HG02610 (cell line): ENCODE measurements at regions not wholly inside any gene's neighbourhood (a gene's known extent, or its start where the extent isn't known, plus 50 kb on each side); places are given as distances from the start of the nearest gene placed in this dataset.
"Not testable (repeated sequence)": the region's sequence is repeated elsewhere in the genome, so short reads cannot be mapped to it uniquely, and the experiment has no call there.

Source experiments
- ATAC-seq: cut with Tn5 transposase; IDR thresholded peaks from one replicate; pipeline ENCODE4 v1.9.1; 2021; ENCODE audit warnings: mild to moderate bottlenecking, moderate library complexity; ENCODE audit not compliant: unreplicated experiment

DNA sequence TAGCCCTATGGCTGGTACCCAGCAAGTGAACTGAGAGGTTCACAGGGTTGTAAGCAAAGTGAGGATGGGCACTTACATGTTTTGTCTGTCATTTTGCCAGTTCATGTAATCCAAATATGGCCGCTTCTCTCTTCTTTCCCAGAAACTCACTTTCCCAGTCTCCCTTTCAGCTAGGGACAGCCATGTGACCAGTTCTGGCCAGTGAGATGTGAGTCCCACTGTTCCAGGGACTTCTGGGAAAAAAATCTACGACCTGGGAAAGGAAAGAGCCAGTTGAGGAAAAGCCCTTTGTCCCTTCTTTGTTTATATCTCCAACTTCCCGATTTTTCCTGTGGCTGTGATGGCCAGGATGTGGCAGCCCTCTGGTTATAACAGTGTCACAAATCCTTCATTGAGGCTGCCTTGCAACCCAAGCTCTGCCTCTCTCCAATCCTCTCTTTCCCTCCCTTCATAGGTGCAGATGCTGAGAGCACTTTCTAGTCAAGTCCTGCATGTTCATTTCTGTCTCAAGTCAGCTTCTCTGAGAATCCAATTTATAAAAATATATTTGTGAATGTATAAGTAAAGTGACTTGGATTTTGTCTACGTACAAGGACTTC is 148.6 kb upstream of the ZFP64 start:
- no peak for ATAC-seq

DNA sequence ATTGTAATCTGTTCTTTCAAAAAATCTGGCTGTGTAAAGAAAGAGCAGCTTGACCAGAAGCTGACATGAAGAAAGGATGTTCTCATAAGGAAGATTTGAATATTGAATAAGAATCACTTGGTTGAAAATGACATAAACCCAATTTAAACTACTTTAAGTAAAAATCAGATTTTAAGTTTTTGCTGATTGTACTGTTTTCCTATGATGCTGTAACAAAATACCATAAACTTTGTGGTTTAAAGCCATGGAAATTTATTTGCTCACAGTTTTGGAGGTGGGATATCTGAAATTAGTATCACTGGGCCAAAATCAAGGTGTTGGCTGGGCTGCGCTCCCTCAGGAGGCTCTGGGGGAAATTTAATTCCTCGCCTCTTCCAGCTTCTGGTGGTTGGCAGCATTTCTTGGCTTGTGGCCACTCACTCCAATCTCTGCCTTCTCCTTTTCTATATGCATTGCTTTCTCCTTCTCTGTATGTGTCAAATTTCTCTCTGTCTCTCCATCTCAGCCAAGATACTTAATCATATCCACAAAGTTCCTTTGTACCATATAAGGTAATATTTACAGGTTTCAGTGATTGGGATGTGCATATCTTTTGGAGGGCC is 141.2 kb upstream of the ZFP64 start:
- ATAC-seq: no peak

DNA sequence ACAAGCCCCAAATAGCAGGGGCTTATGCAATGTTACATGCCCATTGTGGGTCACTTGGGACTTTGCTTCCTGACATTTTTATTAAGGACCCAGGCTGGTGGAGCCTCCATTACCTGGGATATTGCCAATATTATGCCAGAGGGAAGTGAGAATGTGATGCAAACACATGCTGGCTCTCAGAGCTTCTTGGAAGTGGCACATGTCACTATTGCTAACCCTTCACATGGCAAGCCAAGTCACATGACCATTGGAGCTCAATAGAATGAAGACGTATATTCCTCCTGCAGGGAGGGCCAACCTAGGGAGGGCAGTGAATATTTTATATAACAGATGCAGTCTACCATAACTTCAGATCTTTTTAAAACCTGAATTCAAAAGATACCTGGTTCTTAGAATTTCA is 140.7 kb upstream of the ZFP64 start:
- ATAC-seq: no peak

DNA sequence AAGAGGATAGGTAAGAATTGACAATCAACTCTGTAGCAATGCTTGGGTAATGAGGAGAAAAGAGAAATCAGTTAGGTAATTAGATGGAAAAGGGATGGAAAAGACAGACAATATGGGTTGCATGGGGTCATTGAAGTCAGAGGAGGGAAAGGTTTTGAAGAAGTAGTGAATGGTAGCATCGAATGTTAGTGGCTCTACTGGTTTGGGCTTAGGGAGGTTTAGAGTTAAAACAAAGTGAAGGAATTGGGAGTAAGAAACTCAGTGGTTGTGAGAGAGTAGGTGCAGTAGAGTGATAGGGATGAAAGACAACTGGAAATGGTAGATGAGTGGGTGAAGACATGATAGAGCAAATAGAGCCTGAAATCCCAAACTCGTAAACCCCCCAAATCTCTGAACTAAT is 140.1 kb upstream of the ZFP64 start:
- ATAC-seq: no peak

DNA sequence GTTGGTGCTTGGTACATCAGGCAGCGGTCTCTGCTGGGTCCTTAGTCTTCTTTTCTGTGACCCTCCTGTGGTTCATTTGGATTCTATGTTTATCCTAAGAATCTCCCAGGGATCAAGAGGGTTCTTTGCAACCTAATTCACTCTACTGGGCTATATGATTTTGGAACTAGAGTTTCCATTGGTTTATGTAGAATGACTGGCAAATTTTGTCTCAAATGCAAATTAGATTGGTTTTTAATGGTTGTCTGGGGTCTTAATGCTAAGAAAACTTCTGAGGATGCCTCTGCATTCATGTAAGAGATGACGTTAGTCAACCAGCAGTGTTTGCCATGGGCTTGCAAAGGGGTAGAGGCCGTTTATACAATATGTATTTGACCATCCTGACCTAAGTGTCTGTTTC is 129.8 kb upstream of the ZFP64 start:
- ATAC-seq: no peak

DNA sequence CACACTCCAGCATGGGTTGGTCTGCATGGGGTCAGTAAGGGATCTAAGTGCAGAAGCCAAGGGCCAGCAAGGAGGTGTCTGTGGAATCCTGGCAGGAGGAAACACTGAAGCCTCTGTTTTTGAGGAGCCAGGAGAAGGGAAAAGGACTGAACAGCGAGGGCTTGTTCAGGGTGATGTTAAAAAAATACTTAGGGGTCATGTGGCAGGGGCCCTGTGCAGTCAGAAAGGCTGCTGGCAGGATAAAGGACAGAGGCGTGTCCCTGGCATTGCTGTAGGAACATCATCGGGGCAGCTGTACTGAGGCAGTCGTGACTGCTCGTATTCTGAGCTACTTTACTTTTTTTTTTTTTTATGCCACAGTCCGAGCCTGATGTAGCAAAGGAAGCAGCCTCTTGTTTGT is 127.1 kb upstream of the ZFP64 start:
- no peak for ATAC-seq

DNA sequence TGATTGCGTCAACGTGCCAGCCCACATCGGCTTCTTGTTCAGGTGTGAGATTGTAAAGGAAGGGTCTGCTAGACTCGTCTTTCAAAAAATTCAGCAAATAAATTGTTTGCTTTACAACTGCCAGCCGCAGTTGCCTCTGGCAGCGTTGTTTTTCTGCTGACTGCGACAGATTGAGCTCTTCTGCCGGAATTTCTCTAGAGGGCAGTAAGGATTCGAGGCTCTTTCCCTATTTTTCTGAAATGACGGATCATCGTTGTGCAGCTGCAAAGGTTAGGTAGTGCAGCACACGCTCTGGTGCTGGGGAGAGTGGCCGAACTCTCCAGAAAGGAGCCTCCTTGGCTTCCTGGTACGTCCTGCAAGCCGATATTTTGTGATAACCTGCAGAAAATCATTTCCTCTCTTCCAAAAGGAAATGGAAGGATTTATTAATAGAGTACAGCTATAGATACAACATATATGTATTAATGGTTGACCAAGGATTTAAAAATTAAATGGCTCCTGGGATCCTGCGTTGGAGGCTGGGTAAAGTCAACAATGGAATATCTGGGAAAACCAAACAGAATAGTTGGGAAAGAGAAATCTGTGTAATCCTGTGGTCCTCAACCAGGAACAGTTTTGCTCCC is 121.9 kb upstream of the ZFP64 start:
- ATAC-seq: no peak

DNA sequence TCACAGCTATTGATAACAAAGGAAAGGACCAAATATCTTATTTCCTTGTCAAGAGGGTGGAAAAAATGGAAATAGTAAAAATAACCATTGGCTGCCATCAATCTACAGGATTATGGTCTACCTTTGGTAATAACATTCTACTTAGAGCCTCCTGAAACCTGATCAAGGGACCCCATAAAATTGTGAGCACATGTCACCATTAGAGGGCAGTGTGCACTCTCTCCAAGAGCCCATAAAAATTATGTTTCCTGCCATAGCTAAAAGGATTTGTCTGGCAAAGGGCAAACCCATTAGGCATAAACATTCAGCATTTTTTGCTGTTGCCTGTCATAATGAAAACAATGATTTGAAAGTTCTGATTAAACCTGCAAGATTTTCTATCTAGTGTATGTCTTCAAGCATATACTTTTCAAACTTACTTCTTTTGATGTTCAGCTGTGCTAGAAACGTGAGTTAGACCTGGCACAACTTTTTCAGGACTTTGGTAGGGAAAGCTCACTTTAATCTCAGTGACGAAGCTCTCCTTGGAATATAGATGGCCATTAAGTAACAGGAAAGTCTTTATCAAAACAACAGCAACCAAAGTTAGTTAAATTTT is 120.7 kb upstream of the ZFP64 start:
- ATAC-seq: no peak

DNA sequence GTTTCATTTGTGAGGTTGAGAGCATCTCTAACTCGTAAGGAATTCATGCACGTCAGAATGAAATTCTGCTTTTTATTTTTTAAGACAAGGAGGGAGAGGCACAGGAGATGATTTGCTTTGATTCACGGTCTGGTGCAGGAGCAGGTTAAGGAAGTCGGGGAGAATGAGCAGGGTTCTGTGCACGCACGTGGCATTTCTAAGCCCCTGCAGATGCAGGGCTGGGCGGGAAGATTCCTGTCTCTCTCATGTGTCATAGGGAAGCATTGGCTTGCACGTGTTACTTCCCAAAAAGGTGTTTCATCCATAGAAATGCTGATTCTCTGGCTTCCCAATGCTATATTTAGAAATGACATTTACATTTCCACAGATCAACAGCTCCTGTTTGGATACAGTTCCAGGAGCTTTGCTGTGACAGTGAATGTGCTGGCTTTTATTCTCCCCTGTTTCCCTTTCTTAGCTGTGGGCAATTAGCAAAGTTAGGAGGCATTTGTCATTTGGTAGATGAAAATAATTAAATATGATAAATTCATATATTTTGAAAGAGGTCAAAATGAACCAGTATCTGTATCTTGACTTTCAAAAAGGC is 119.7 kb upstream of the ZFP64 start:
- ATAC-seq: no peak

DNA sequence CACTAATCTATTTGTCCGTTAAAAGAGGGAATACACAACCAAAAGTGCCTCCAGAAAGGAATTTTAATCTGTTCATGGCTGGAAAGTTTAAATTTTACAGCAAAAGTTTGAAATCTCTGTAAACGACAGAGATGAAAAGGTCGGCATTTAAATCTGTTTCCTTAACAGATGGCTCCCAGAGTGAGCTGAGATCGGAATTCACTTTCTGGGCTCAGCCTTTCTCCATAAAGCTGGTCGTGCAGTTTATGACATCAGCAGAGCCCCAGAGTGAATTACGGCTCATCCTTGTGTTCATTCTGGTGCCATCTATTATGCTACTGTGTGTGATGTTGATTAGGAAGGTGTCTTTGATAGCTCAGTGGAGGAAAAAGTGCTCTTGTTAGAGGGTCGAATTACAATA is 117.6 kb upstream of the ZFP64 start:
- ATAC-seq: no peak

DNA sequence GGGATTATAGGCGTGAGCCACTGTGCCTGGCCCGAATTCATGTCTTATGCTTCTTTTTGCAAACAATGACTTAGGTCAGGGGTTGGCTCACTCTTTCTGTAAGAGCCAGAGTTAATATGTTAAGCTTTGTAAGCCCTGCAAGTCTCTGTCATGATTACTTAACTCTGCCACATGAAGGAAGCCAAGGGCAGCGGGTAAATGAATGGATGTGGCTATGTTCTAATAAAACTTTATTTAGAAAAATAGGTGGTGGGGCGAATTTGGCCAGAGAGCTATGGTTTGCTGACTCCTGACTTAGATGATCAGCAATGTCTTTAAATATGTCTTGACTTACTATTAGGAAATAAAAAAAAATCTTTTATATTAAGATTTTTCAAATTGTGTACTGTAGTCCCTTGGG is 114.9 kb upstream of the ZFP64 start:
- no peak for ATAC-seq

DNA sequence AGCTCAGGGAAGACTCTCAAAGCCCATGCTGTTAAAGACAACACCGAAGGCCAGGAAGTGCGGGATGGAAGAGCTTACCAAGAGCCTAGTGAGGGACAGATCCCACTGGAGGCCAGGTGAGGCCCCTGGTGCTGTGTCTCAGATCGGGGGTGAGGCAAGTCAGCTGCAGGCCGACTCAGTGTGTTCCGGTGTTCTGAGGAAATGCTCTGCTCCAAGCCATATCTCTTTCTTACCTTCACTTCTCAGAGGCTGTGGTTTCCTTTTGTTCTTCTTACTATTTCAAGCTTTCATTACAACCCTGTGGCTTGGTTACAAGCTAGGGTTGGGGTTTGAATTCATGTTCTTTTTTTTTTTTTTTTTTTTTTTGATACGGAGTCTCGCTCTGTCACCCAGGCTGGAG is 114.3 kb upstream of the ZFP64 start:
- no peak for ATAC-seq

DNA sequence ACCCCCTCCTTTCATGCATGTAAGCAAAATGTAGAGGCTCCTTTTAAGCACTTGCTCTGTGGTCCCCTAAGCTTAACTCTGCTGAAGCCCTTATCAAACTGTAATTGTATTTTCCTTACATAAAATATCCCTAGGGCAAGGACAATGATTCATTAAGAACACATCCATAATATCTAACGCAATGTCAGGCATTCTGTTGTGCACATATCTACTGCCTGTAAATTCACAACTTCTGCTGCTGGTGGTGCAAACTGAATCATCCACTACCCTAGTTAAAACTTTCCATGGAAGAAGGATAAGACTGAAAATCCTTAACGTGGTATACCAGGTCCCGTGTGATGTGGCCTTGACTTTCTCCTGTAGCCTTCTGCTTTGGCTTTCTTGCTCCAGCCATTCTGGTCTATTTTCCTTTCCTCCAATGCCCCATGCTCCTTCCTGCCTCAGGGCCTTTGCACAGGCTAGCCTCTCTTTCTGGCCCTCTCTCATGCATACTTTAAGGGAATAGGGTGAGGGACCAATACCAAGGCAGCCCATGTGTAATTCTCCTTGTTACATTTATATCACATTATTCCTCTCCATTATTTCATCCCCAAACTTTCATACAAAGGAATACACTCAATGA is 113.6 kb upstream of the ZFP64 start:
- ATAC-seq: no peak

DNA sequence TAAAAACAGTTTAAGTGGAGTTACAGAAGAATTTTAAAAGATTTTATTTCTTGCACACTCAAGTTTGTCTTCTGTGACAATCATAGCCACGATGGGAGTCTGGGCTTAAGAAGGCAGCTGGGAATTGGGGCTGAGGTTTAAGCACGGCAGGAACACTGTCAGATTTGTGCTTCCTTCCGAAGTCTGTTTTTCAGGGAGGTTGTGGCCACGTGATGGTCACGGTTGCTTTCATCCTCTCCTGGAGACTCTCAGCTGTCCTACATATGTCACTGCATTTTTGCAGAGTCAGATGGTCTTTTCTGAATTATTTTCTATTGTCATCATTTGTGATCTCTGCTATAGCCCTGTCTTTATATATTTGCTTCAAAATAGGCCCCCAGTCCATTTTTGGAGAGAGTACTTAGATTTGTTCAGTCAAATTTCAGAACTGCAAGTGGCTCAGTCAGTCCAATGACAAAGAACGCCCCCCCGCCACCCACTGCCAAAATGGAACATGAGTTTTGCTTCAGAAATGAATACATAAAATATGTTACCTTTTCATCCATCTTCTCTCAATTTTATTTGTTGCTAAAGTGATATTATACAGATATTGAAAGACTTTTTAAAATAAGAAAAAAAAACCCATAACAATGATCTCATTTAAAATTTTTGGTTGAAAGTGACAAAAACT is 111.8 kb upstream of the ZFP64 start:
- ATAC-seq: no peak

DNA sequence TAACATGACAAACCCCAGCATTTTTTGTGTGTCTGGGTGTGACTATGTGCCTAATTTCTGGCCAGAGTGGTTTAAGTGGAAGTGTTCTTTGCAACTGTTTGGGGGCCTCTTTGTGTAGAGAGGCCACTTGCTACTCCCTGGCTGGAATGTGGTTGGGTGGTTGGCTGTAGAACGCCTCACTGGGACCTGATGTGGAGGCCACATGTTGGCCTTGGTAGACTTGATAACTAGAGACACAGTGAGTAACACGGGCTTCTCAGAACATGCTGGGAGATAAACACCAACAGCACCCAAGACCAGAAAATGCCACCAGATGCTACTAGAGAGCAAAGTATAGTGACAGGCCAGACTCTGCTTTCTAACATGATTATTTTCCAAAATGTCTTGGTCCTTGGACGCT is 111.2 kb upstream of the ZFP64 start:
- no peak for ATAC-seq

DNA sequence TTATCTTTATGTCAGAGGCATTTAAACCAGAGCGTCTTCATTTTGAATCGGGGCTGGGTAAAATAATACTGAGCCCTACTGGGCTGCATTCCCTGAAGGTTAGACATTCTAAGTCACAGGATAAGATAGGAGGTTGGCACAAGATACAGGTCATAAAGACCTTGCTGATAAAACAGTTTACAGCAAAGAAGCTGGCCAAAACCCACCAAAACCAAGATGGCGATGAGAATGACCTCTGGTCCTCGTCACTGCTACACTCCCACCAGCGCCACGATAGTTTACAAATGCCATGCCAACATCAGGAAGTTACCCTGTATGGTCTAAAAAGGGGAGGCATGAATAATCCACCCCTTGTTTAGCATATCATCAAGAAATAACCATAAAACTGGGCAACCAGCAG is 110.5 kb upstream of the ZFP64 start:
- ATAC-seq: not testable (repeated sequence)

DNA sequence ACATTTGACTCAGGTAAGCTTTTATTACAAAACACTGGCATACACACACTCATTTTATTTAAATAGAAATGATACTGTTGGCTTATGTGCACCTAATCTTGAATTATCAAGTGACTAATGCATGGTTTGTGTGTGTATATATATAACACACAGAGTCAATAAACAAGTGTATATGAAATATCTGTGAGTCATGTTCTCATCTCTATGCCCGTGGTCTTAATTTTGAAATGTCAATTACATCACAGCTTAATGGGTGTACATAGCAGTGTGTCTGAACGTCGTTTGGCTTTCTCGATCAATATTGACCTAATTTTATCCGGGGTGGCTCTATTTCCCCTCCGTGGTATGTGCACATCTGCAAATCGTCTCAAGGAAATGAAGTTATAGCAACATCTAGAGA is 104.0 kb upstream of the ZFP64 start:
- no peak for ATAC-seq

DNA sequence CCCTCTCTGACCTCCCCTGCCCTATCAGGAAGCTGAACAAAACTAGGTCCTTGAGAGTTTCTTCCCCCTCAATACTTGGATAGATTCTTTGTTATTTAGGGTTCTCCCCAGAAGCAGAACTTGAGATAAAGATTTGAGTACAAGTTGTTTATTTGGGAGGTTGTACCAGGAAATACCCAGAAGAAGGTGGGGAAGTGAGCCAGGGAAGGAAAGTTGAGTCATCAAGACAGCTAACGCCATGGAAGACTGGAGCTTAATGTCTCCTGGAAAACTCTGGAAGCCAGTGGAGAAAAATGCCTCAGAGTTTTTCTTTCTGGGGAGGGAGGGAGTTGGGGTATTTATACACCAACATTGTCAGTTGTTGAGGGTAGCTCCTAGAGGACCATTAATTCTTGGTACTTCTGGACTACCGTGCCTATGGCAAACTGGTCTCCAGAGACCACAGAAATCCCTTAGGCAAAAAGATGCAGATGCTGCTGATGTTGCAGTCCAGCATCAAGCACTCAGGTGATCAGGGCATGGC is 102.6 kb upstream of the ZFP64 start:
- ATAC-seq: no peak

DNA sequence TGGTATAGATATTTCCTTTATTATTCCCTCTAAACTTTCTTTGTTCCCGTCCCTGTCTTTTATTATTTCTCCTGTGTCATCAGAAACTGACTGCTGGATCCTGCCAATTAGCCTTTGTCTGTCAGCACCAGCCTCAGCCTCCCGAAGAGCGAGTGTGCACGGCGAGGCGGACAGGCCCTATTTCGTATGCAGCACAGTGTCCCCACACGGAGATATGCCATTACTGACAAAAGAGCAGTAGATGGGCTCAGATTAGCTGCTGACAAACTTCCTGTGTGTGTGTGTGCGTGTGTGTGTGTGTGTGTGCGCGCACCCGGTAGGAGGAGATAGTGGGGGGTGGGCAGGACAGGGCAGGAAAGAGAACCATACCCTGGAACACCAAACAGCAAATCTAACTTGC is 99.5 kb upstream of the ZFP64 start:
- ATAC-seq: no peak

DNA sequence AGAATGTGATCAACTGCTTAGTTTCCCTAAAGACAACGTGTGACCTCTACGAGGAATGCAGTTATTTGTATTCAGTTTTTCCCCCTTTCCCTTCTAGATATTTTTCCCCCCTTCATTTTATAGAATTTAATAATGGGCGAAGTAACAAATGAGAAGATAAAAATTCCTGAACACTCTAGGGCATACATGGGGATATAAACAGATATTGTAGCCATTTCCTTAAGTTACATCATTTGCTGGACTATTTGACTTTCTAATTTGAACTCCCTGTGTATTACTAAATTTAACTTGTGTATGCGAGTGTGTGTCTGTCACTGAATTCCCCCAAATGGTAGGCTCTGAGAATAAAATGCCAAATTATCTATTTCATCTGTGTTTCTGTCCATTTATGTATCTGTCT is 99.0 kb upstream of the ZFP64 start:
- no peak for ATAC-seq
